ENCODE measurements at regions not wholly inside any gene's neighbourhood (a gene's known extent, or its start where the extent isn't known, plus 50 kb on each side); places are given as distances from the start of the nearest gene placed in this dataset.

DNA sequence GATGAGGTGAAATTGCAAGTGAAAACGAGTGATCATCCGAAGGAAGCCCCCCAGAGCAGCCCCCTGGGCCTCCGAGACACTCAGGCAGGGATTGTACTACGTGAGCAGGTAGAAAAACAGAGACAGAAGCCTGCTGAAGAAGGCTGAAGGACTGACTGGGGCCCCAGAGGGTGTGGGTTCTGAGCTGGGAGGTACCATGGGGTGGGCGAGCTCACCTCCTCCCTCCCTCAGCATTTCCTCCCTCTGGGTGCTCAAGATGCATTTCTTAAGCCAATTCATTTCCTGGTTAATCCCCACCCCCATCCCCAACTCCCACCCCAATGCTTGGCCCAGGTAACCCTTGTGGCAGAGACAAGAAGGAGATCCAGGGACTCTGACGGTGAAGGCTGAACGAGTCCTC, 108.7 kb downstream of the BDH1 start:
- in situ Hi-C loops (cut with MboI) = no loop called here
- no peak overlapping the region for H3K4me2 ChIP-seq (ENCODE audit: unreplicated experiment)
- no peak overlapping the region for H3K27ac ChIP-seq
- DNase-seq = no peak
- H3K9ac ChIP-seq = no peak overlapping the region
- H3K4me3 ChIP-seq = no peak overlapping the region
- H3K9me2 ChIP-seq (ENCODE audit: insufficient read depth) = no peaks in the 10 kb centered on the region
- H3F3A ChIP-seq (ENCODE audit: insufficient read depth) = no peaks in the 10 kb centered on the region
- TF ChIP-seq EZH2 (IDR thresholded peaks at IDR 0.05; ENCODE audit: insufficient read depth, poor library complexity, severe bottlenecking) = no peak
- TF ChIP-seq EZH2phosphoT487 (IDR thresholded peaks at IDR 0.05; ENCODE audit: insufficient read depth, low read depth) = no peak
- 59 to 62% methylated on average over 6 to 7 of the region's 7 CpGs for WGBS, 2 experiments (ENCODE audit: low coverage in 1 of 2, low lambda C conversion rate in 2 of 2, missing lambda C conversion rate in 2 of 2)
- no peak overlapping the region for H2AFZ ChIP-seq
- peaks cover 10% of the 10 kb centered on the region; the same call in 1 of the 2 replicates for H3K27me3 ChIP-seq (replicated peaks; ENCODE audit: insufficient read depth)
- no peaks in the 10 kb centered on the region for H4K20me1 ChIP-seq (ENCODE audit: insufficient read depth)
- H3K79me2 ChIP-seq (ENCODE audit: insufficient read depth) = no peaks in the 10 kb centered on the region
- no peaks in the 10 kb centered on the region for H3K36me3 ChIP-seq (ENCODE audit: low read depth)
- no peaks in the 10 kb centered on the region for H3K9me3 ChIP-seq (ENCODE audit: low read depth)
- H3K4me1 ChIP-seq (ENCODE audit: insufficient read depth) = no peaks in the 10 kb centered on the region

DNA sequence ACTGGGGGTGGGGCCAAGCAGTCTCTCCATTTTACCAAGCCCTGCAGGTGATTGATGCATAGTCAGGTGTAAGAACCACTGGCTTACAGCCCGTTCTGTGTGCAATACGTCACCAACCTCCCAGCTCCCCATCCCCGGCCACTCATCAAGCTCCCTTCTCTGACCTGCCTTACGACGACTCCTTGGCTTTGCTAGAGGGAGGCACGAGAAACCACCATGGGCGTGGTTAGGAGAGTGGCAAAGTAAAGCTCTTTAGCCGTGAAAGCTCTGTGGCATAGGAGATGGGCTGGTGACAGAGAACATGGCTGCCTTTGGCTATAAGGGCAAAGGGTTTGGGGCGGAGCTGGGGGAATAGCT, 109.1 kb downstream of the BDH1 start:
- Histone ChIP-seq H3K27ac (no peak overlapping the region), H3K9me2 (ENCODE audit: insufficient read depth) (no peaks in the 10 kb centered on the region), H3K9ac (no peak overlapping the region), H3F3A (ENCODE audit: insufficient read depth) (no peaks in the 10 kb centered on the region), H3K79me2 (ENCODE audit: insufficient read depth) (no peaks in the 10 kb centered on the region), H3K27me3 (replicated peaks; ENCODE audit: insufficient read depth) (peaks cover 12% of the 10 kb centered on the region; the same call in 1 of the 2 replicates), H4K20me1 (ENCODE audit: insufficient read depth) (no peaks in the 10 kb centered on the region), H3K4me3 (no peak overlapping the region), H3K4me1 (ENCODE audit: insufficient read depth) (no peaks in the 10 kb centered on the region), H3K9me3 (ENCODE audit: low read depth) (no peaks in the 10 kb centered on the region), H2AFZ (no peak overlapping the region), H3K4me2 (ENCODE audit: unreplicated experiment) (no peak overlapping the region), H3K36me3 (ENCODE audit: low read depth) (no peaks in the 10 kb centered on the region)
- in situ Hi-C loops (cut with MboI) = no loop called here
- TF ChIP-seq EZH2 (IDR thresholded peaks at IDR 0.05; ENCODE audit: insufficient read depth, poor library complexity, severe bottlenecking) = no peak
- TF ChIP-seq EZH2phosphoT487 (IDR thresholded peaks at IDR 0.05; ENCODE audit: insufficient read depth, low read depth) = no peak
- 79 to 82% methylated on average over 9 of the region's 9 CpGs for WGBS, 2 experiments (ENCODE audit: low coverage in 1 of 2, low lambda C conversion rate in 2 of 2, missing lambda C conversion rate in 2 of 2)
- DNase-seq = no peak

DNA sequence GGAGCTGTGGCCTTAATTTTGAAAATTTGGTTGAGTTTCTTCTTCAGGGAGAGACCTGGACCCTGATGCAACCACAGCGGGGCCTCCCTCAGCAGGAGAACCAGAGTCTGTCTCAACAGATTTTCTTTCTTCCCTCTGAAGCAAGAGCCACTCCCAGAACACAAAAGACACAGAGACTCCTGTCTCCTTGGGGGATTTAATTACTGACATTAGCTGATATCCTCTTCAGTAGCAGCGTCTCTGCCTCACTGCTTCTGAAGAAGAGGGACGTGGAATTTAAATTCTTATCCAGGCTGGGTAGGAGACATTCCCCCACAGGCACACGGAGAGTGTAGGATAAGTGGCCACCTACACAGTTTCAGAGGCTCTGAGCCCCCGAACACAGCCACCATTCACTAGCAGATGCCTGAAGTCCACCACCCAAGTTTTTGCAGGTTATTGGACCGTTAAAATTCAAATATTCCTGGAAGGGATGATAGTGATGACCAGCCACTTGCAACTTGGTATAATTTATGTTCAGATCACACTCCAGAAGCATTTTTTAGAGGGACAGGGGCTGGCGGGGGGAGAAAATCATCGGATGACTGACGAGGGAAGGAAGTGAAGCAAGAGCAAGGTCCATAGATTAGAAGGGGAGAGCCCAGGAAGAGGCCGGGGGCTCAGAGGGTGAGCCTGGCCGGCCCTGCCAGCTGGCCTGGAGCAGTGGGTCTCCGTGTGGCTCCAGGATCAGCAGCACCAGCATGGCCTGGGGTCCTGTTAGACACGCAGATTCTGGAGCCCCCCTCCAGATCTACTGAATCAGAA, 109.7 kb downstream of the BDH1 start:
- Histone ChIP-seq H3F3A (ENCODE audit: insufficient read depth) (no peaks in the 10 kb centered on the region), H3K36me3 (ENCODE audit: low read depth) (no peaks in the 10 kb centered on the region), H3K9me2 (ENCODE audit: insufficient read depth) (no peaks in the 10 kb centered on the region), H3K79me2 (ENCODE audit: insufficient read depth) (no peaks in the 10 kb centered on the region), H3K27ac (no peak overlapping the region), H3K9me3 (ENCODE audit: low read depth) (no peaks in the 10 kb centered on the region), H3K4me1 (ENCODE audit: insufficient read depth) (no peaks in the 10 kb centered on the region), H2AFZ (no peak overlapping the region), H3K4me3 (no peak overlapping the region), H3K4me2 (ENCODE audit: unreplicated experiment) (no peak overlapping the region), H4K20me1 (ENCODE audit: insufficient read depth) (no peaks in the 10 kb centered on the region), H3K9ac (no peak overlapping the region), H3K27me3 (replicated peaks; ENCODE audit: insufficient read depth) (peaks cover 18% of the 10 kb centered on the region; the same call in 1 of the 2 replicates)
- no peak for TF ChIP-seq EZH2phosphoT487 (IDR thresholded peaks at IDR 0.05; ENCODE audit: insufficient read depth, low read depth)
- DNase-seq = no peak
- in situ Hi-C loops (cut with MboI) = no loop called here
- 70 to 73% methylated on average over 12 of the region's 13 CpGs for WGBS, 2 experiments (ENCODE audit: low coverage in 1 of 2, low lambda C conversion rate in 2 of 2, missing lambda C conversion rate in 2 of 2)

DNA sequence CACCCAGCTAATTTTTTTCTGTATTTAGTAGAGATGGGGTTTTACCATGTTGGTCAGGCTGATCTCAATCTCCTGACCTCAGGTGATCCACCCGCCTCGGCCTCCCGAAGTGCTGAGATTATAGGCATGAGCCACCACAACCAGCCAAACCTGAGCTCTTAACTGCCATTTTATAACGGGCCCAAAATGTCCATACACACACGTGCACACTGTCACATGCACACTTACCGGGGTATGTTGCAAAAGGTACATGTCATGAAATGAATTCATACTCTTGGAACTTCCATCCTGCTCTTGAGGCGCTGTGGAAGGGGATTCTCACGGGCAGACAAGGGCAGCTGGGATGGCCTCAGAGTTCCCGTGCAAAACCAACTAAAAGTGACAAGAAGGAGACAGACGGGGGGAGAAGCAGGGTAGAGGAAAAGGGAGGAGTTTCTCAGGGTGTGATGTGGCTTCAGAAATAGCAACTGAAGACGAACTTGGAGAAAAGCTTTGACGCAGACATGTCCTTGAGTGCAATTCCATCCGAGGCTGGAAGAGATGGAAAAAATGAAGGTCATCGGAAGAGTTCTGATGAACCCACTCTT, 110.9 kb downstream of the BDH1 start:
- WGBS, 2 experiments (ENCODE audit: low coverage in 1 of 2, low lambda C conversion rate in 2 of 2, missing lambda C conversion rate in 2 of 2) = 75 to 77% methylated on average over 14 of the region's 14 CpGs

More for the DNA sequence above, 110.9 kb downstream of the BDH1 start:
- no peak overlapping the region for H3K9ac ChIP-seq
- no peaks in the 10 kb centered on the region for H3F3A ChIP-seq (ENCODE audit: insufficient read depth)
- H4K20me1 ChIP-seq (ENCODE audit: insufficient read depth) = no peaks in the 10 kb centered on the region
- in situ Hi-C loops (cut with MboI) = no loop called here
- TF ChIP-seq EZH2phosphoT487 (IDR thresholded peaks at IDR 0.05; ENCODE audit: insufficient read depth, low read depth) = no peak
- TF ChIP-seq EZH2 (IDR thresholded peaks at IDR 0.05; ENCODE audit: insufficient read depth, poor library complexity, severe bottlenecking) = no peak
- H3K4me1 ChIP-seq (ENCODE audit: insufficient read depth) = no peaks in the 10 kb centered on the region
- DNase-seq = no peak
- no peaks in the 10 kb centered on the region for H3K36me3 ChIP-seq (ENCODE audit: low read depth)
- H3K79me2 ChIP-seq (ENCODE audit: insufficient read depth) = no peaks in the 10 kb centered on the region
- H3K9me3 ChIP-seq (ENCODE audit: low read depth) = no peaks in the 10 kb centered on the region
- H3K9me2 ChIP-seq (ENCODE audit: insufficient read depth) = no peaks in the 10 kb centered on the region
- H3K4me3 ChIP-seq = no peak overlapping the region
- H2AFZ ChIP-seq = no peak overlapping the region
- H3K27ac ChIP-seq = no peak overlapping the region
- H3K27me3 ChIP-seq (replicated peaks; ENCODE audit: insufficient read depth) = peaks cover 28% of the 10 kb centered on the region
- no peak overlapping the region for H3K4me2 ChIP-seq (ENCODE audit: unreplicated experiment)
